H9 (cell line): ENCODE measurements at regions not wholly inside any gene's neighbourhood (a gene's known extent, or its start where the extent isn't known, plus 50 kb on each side); places are given as distances from the start of the nearest gene placed in this dataset.

Experiments
- DNase-seq: peaks from one replicate; pipeline ENCODE4 v3.0.0-alpha.2; 2017
- H2AFZ ChIP-seq: one replicate; pipeline ENCODE4 v1.6.1; 2013; ENCODE audit warnings: mild to moderate bottlenecking, low read length, control low read depth, moderate library complexity
- H2AK5ac ChIP-seq: 2 replicates; pipeline ENCODE4 v1.6.1; 2013; ENCODE audit warnings: low read length, control low read depth, mixed read lengths; ENCODE audit not compliant: insufficient read length
- H2BK120ac ChIP-seq: one replicate; pipeline ENCODE4 v1.6.1; 2013; ENCODE audit warnings: low read depth, mild to moderate bottlenecking, low read length, control low read depth, inconsistent platforms; ENCODE audit not compliant: poor library complexity, severe bottlenecking
- H2BK12ac ChIP-seq: 2 replicates; pipeline ENCODE4 v1.6.1; 2013; ENCODE audit warnings: low read length, control low read depth, mixed read lengths, low read depth; ENCODE audit not compliant: insufficient read length
- H2BK15ac ChIP-seq: 2 replicates; pipeline ENCODE4 v1.6.1; 2013; ENCODE audit warnings: low read depth, low read length, control low read depth
- H2BK20ac ChIP-seq: one replicate; pipeline ENCODE4 v1.6.1; 2013; ENCODE audit warnings: low read depth, mild to moderate bottlenecking, low read length, control low read depth, inconsistent platforms; ENCODE audit not compliant: poor library complexity, severe bottlenecking
- H2BK5ac ChIP-seq: 2 replicates; pipeline ENCODE4 v1.6.1; 2013; ENCODE audit warnings: low read length, control low read depth, mixed read lengths; ENCODE audit not compliant: insufficient read length
- H3K14ac ChIP-seq: 2 replicates; pipeline ENCODE4 v1.6.1; 2013; ENCODE audit warnings: low read length, control low read depth; ENCODE audit not compliant: insufficient read depth
- H3K18ac ChIP-seq: 2 replicates; pipeline ENCODE4 v1.6.1; 2013; ENCODE audit warnings: low read depth, mild to moderate bottlenecking, mixed read lengths, low read length, control low read depth; ENCODE audit not compliant: insufficient read length
- H3K23ac ChIP-seq: 2 replicates; pipeline ENCODE4 v1.6.1; 2013; ENCODE audit warnings: low read length, control low read depth, mixed read lengths, low read depth; ENCODE audit not compliant: insufficient read length
- H3K23me2 ChIP-seq: 2 replicates; pipeline ENCODE4 v1.6.1; 2013; ENCODE audit warnings: low read depth, mild to moderate bottlenecking, mixed read lengths, low read length, control low read depth; ENCODE audit not compliant: insufficient read length, poor library complexity, severe bottlenecking
- H3K27ac ChIP-seq: 2 replicates; pipeline ENCODE4 v1.5.1; 2013; ENCODE audit warnings: low read length, control low read depth, mixed read lengths, low read depth; ENCODE audit not compliant: insufficient read length
- H3K27me3 ChIP-seq: 2 replicates; pipeline ENCODE4 v1.6.1; 2013; ENCODE audit warnings: low read length, control low read depth, inconsistent platforms; ENCODE audit not compliant: insufficient read depth
- H3K4ac ChIP-seq: 2 replicates; pipeline ENCODE4 v1.6.1; 2013; ENCODE audit warnings: low read depth, mild to moderate bottlenecking, control low read depth, inconsistent platforms, low read length, moderate library complexity
- H3K4me1 ChIP-seq: 2 replicates; pipeline ENCODE4 v1.6.1; 2013; ENCODE audit warnings: low read length, control low read depth, inconsistent platforms; ENCODE audit not compliant: insufficient read depth
- H3K4me2 ChIP-seq: 2 replicates; pipeline ENCODE4 v1.6.1; 2013; ENCODE audit warnings: low read length, control low read depth, mixed read lengths; ENCODE audit not compliant: insufficient read length, insufficient read depth
- H3K56ac ChIP-seq: 2 replicates; pipeline ENCODE4 v1.6.1; 2013; ENCODE audit warnings: low read depth, mild to moderate bottlenecking, mixed read lengths, low read length, control low read depth; ENCODE audit not compliant: insufficient read length
- H3K79me1 ChIP-seq: 2 replicates; pipeline ENCODE4 v1.6.1; 2013; ENCODE audit warnings: low read depth, mild to moderate bottlenecking, moderate library complexity, low read length, control low read depth, inconsistent platforms; ENCODE audit not compliant: insufficient read depth, poor library complexity, severe bottlenecking
- H3K79me2 ChIP-seq: 2 replicates; pipeline ENCODE4 v1.6.1; 2013; ENCODE audit warnings: low read length, control low read depth, inconsistent platforms; ENCODE audit not compliant: insufficient read depth
- H3K9ac ChIP-seq: 2 replicates; pipeline ENCODE4 v1.6.1; 2013; ENCODE audit warnings: low read length, control low read depth, mixed read lengths; ENCODE audit not compliant: insufficient read length; ENCODE audit errors: extremely low read depth
- H3K9me3 ChIP-seq: one replicate; pipeline ENCODE4 v1.6.1; 2013; ENCODE audit warnings: low read depth, low read length, inconsistent platforms; ENCODE audit not compliant: control insufficient read depth
- H3T11ph ChIP-seq: one replicate; pipeline ENCODE4 v1.6.1; 2013; ENCODE audit warnings: mild to moderate bottlenecking, low read length, control low read depth, inconsistent platforms
- H4K20me1 ChIP-seq: one replicate; pipeline ENCODE4 v1.6.1; 2013; ENCODE audit not compliant: control insufficient read depth, insufficient read length, insufficient read depth
- H4K5ac ChIP-seq: 2 replicates; pipeline ENCODE4 v1.6.1; 2013; ENCODE audit warnings: low read depth, mild to moderate bottlenecking, mixed read lengths, low read length, control low read depth; ENCODE audit not compliant: insufficient read length
- H4K8ac ChIP-seq: replicated peaks from 2 replicates; pipeline ENCODE4 v1.6.1; 2013; ENCODE audit warnings: low read length, control low read depth, mixed read lengths, low read depth; ENCODE audit not compliant: insufficient read length
- H4K91ac ChIP-seq: 2 replicates; pipeline ENCODE4 v1.6.1; 2013; ENCODE audit warnings: low read depth, mild to moderate bottlenecking, moderate library complexity, mixed read lengths, low read length, control low read depth; ENCODE audit not compliant: insufficient read length
- H3K27ac Mint-ChIP-seq, 3 experiments: 2 replicates in 2 of 3; 3 replicates in 1 of 3; pipeline ENCODE4 v1.8.0; 2020 to 2021; ENCODE audit warnings: mixed read lengths in 3 of 3, mild to moderate bottlenecking in 1 of 3, moderate library complexity in 1 of 3
- H3K27me3 Mint-ChIP-seq: 2 replicates; pipeline ENCODE4 v1.8.0; 2021; ENCODE audit warnings: low read depth, mild to moderate bottlenecking, moderate library complexity, mixed read lengths
- H3K36me3 Mint-ChIP-seq, 3 experiments: 2 replicates in 2 of 3; 3 replicates in 1 of 3; pipeline ENCODE4 v1.8.0; 2020 to 2021; ENCODE audit warnings: low read depth in 3 of 3, mixed read lengths in 3 of 3; ENCODE audit not compliant: insufficient read depth in 1 of 3
- H3K4me1 Mint-ChIP-seq, 2 experiments: 2 replicates each; pipeline ENCODE4 v1.8.0; 2020; ENCODE audit warnings: mixed read lengths in 2 of 2
- H3K4me3 Mint-ChIP-seq, 2 experiments: 2 replicates in 1 of 2; 3 replicates in 1 of 2; pipeline ENCODE4 v1.8.0; 2020 to 2021; ENCODE audit warnings: mild to moderate bottlenecking in 2 of 2, mixed read lengths in 2 of 2, moderate library complexity in 1 of 2
- H3K9me3 Mint-ChIP-seq, 2 experiments: 2 replicates in 1 of 2; 3 replicates in 1 of 2; pipeline ENCODE4 v1.8.0; 2020; ENCODE audit warnings: mild to moderate bottlenecking in 2 of 2, mixed read lengths in 2 of 2, moderate library complexity in 1 of 2
- CTCF ChIP-seq: fragments of 200-600 bp; sonication (generic); conservative IDR thresholded peaks from 3 replicates; pipeline ENCODE4 v1.8.0; 2021; ENCODE audit warnings: antibody characterized with exemption, mild to moderate bottlenecking

- Histone ChIP-seq H2BK15ac (no peak overlapping the region), H3K27me3 (no peaks in the 10 kb centered on the region), H2AFZ (no peak overlapping the region), H2BK20ac (no peak overlapping the region), H3K4ac (no peak overlapping the region), H2BK120ac (no peak overlapping the region), H3K14ac (no peak overlapping the region), H3K9ac (no peak overlapping the region), H3K27ac (no peak overlapping the region), H3K56ac (no peak overlapping the region), H4K5ac (no peak overlapping the region), H2BK5ac (no peak overlapping the region), H3K79me1 (no peaks in the 10 kb centered on the region), H4K8ac (no peak overlapping the region), H4K20me1 (no peaks in the 10 kb centered on the region), H2BK12ac (no peak overlapping the region), H3K4me1 (no peaks in the 10 kb centered on the region), H3K23ac (no peak overlapping the region), H3K4me2 (no peak overlapping the region), H3T11ph (no peak overlapping the region), H2AK5ac (no peak overlapping the region), H3K9me3 (no peaks in the 10 kb centered on the region), H3K18ac (no peak overlapping the region), H4K91ac (no peak overlapping the region), H3K23me2 (no peaks in the 10 kb centered on the region), H3K79me2 (no peaks in the 10 kb centered on the region)
- H3K4me1 Mint-ChIP-seq = peaks cover 0 to 3% of the 10 kb centered on the region in 2 experiments; a peak in 2 of 4 replicates
- peaks cover 0 to 1% of the 10 kb centered on the region in 2 experiments; a peak in 2 of 5 replicates for H3K9me3 Mint-ChIP-seq
- no peak for DNase-seq
- H3K4me3 Mint-ChIP-seq = no peak overlapping the region
- TF ChIP-seq CTCF = no peak
- no peaks in the 10 kb centered on the region for H3K27me3 Mint-ChIP-seq
- H3K36me3 Mint-ChIP-seq = no peaks in the 10 kb centered on the region
- H3K27ac Mint-ChIP-seq = no peak overlapping the region
Observed at GRCh38 chr3:5822843-5823242, 635.3 kb downstream of the EDEM1 start.
